Peyer's patch (tissue), 4 donors: ENCODE measurements at regions not wholly inside any gene's neighbourhood (a gene's known extent, or its start where the extent isn't known, plus 50 kb on each side); places are given as distances from the start of the nearest gene placed in this dataset.

Experiments
- POLR2A ChIP-seq, 2 donors: fragments of 450-650 bp; IDR thresholded peaks; one replicate each; pipeline ENCODE4 v1.5.1; 2017; ENCODE audit warnings: antibody characterized with exemption in 2 of 2, mild to moderate bottlenecking in 2 of 2, moderate library complexity in 2 of 2
- TF ChIP-seq, protein P1 (sequence below), 6 experiments: fragments of 450-650 bp in 4 of 6; fragments of 200-600 bp in 2 of 6; sonication (generic) in 1 of 6; IDR thresholded peaks; one replicate each; pipeline ENCODE4 v1.5.1; 2017 to 2019; ENCODE audit warnings: antibody characterized with exemption in 6 of 6, mild to moderate bottlenecking in 3 of 6, moderate library complexity in 1 of 6

DNA sequence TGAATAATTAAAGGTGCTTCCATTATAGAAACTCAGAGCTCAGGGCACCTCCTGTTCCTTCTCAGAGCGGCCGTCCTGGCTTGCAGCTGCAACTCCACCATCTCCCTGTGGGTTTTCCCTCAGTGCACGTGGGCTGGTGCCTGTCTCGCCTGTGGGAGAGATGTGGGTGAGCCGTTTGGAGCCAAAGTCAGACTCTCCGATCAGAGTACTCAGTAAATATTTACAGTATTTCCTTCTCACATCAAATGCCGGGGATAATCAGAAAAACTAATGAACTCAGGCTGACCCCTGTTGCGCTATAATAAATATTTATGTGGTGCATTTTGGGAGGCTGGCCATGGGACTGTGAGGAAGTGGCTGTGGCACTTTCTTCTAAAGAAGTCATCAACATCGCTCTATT lies 155.8 kb upstream of the HABP2 start:
- TF ChIP-seq POLR2A (IDR thresholded peaks at IDR 0.05) = no peak
- TF ChIP-seq, protein P1, sequence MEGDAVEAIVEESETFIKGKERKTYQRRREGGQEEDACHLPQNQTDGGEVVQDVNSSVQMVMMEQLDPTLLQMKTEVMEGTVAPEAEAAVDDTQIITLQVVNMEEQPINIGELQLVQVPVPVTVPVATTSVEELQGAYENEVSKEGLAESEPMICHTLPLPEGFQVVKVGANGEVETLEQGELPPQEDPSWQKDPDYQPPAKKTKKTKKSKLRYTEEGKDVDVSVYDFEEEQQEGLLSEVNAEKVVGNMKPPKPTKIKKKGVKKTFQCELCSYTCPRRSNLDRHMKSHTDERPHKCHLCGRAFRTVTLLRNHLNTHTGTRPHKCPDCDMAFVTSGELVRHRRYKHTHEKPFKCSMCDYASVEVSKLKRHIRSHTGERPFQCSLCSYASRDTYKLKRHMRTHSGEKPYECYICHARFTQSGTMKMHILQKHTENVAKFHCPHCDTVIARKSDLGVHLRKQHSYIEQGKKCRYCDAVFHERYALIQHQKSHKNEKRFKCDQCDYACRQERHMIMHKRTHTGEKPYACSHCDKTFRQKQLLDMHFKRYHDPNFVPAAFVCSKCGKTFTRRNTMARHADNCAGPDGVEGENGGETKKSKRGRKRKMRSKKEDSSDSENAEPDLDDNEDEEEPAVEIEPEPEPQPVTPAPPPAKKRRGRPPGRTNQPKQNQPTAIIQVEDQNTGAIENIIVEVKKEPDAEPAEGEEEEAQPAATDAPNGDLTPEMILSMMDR (IDR thresholded peaks at IDR 0.05) = no peak
